GM12878 (cell line): ENCODE measurements at regions not wholly inside any gene's neighbourhood (a gene's known extent, or its start where the extent isn't known, plus 50 kb on each side); places are given as distances from the start of the nearest gene placed in this dataset.

Experiments
- CEBPB ChIP-seq, 2 experiments: fragments of 150-350 bp in 1 of 2; IDR thresholded peaks; 2 replicates each; pipeline ENCODE4 v1.6.1; 2012 to 2014; ENCODE audit warnings: low read depth in 2 of 2, low read length in 2 of 2, borderline replicate concordance in 1 of 2, inconsistent platforms in 1 of 2
- CTCF ChIP-seq, 3 experiments: IDR thresholded peaks in 2 of 3; conservative IDR thresholded peaks in 1 of 3; 2 replicates each; pipeline ENCODE4 v1.5.1; 2011; ENCODE audit warnings: low read depth in 3 of 3, low read length in 3 of 3, mild to moderate bottlenecking in 3 of 3, control low read depth in 2 of 3, moderate library complexity in 2 of 3, inconsistent platforms in 1 of 3, mixed read lengths in 1 of 3; ENCODE audit not compliant: control insufficient read depth in 2 of 3, insufficient read depth in 1 of 3; ENCODE audit errors: extremely low read depth in 1 of 3
- GABPA ChIP-seq: IDR thresholded peaks from 2 replicates; pipeline ENCODE4 v1.6.1; 2014; ENCODE audit warnings: antibody characterized with exemption, low read depth, mild to moderate bottlenecking, inconsistent platforms
- KLF5 ChIP-seq: fragments of 450-650 bp; IDR thresholded peaks from 2 replicates; pipeline ENCODE4 v1.6.1; 2014; ENCODE audit warnings: mild to moderate bottlenecking; ENCODE audit not compliant: partially characterized antibody
- MAX ChIP-seq: IDR thresholded peaks from 2 replicates; pipeline ENCODE4 v1.6.1; 2012; ENCODE audit warnings: low read depth, low read length, improper control_type of control experiment
- NR2C2 ChIP-seq: IDR thresholded peaks from 2 replicates; pipeline ENCODE4 v1.6.1; 2011; ENCODE audit warnings: borderline replicate concordance, low read depth; ENCODE audit not compliant: control insufficient read depth, insufficient read length
- NR2F1 ChIP-seq: fragments of 450-650 bp; conservative IDR thresholded peaks from 2 replicates; pipeline ENCODE4 v1.6.1; 2017; ENCODE audit warnings: mild to moderate bottlenecking
- NRF1 ChIP-seq: conservative IDR thresholded peaks from 2 replicates; pipeline ENCODE4 v1.6.1; 2011; ENCODE audit warnings: mild to moderate bottlenecking, low read depth, low read length, improper control_type of control experiment
- POLR2A ChIP-seq: IDR thresholded peaks from 2 replicates; pipeline ENCODE4 v1.6.1; 2011; ENCODE audit warnings: low read depth, mild to moderate bottlenecking, low read length
- ZNF207 ChIP-seq: fragments of 450-650 bp; IDR thresholded peaks from 2 replicates; pipeline ENCODE4 v1.6.1; 2014; ENCODE audit warnings: antibody characterized with exemption, mild to moderate bottlenecking, borderline replicate concordance
- ZNF24 ChIP-seq: fragments of 450-650 bp; IDR thresholded peaks from 2 replicates; pipeline ENCODE4 v1.6.1; 2017; ENCODE audit warnings: antibody characterized with exemption, mild to moderate bottlenecking

- TF ChIP-seq CTCF (IDR thresholded peaks at IDR 0.05 in 2 of 3, conservative IDR thresholded peaks at IDR 0.05 in 1 of 3; ENCODE audit: control insufficient read depth in 2 of 3, extremely low read depth in 1 of 3, insufficient read depth in 1 of 3, low read depth in 3 of 3, low read length in 3 of 3), result no peak
- no peak for TF ChIP-seq ZNF207
- no peak for TF ChIP-seq GABPA
- TF ChIP-seq POLR2A, result no peak
- no peak for TF ChIP-seq NR2F1
- TF ChIP-seq NR2C2, result no peak
- no peak for TF ChIP-seq NRF1
- no peak for TF ChIP-seq KLF5
- no peak for TF ChIP-seq MAX
- no peak for TF ChIP-seq ZNF24
- no peak for TF ChIP-seq CEBPB (IDR thresholded peaks at IDR 0.05; ENCODE audit: borderline replicate concordance in 1 of 2, low read depth in 2 of 2, low read length in 2 of 2)
These were observed 89.5 kb downstream of the ZC3H11B start for GRCh38 chr1:219523411-219523810.
